Aorta (tissue), 5 donors: ENCODE measurements at regions not wholly inside any gene's neighbourhood (a gene's known extent, or its start where the extent isn't known, plus 50 kb on each side); places are given as distances from the start of the nearest gene placed in this dataset.

Experiments
- ATAC-seq: fragments of 200-7000 bp; cut with Tn5 transposase; one replicate; pipeline ENCODE4 v1.9.1; 2022; ENCODE audit warnings: moderate library complexity; ENCODE audit not compliant: low FRiP score
- DNase-seq, 2 donors: peaks; one replicate each; pipeline ENCODE4 v3.0.0-alpha.2; 2020
- H3K27ac ChIP-seq, 2 donors: one replicate each; pipeline ENCODE4 v1.5.1; 2013; ENCODE audit warnings: low read length in 2 of 2, mild to moderate bottlenecking in 2 of 2, moderate library complexity in 2 of 2, control low read depth in 1 of 2, inconsistent platforms in 1 of 2, low read depth in 1 of 2
- H3K27me3 ChIP-seq, 2 donors: one replicate each; pipeline ENCODE4 v1.6.1; 2013; ENCODE audit warnings: control low read depth in 1 of 2, low read length in 1 of 2, mild to moderate bottlenecking in 1 of 2, moderate library complexity in 1 of 2; ENCODE audit not compliant: insufficient read depth in 2 of 2, control insufficient read depth in 1 of 2
- H3K36me3 ChIP-seq, 2 donors: one replicate each; pipeline ENCODE4 v1.6.1; 2013; ENCODE audit warnings: control low read depth in 1 of 2, low read length in 1 of 2, mild to moderate bottlenecking in 1 of 2; ENCODE audit not compliant: insufficient read depth in 2 of 2, control insufficient read depth in 1 of 2
- H3K4me1 ChIP-seq, 2 donors: one replicate each; pipeline ENCODE4 v1.6.1; 2013; ENCODE audit warnings: low read length in 2 of 2, control low read depth in 1 of 2, mild to moderate bottlenecking in 1 of 2, moderate library complexity in 1 of 2; ENCODE audit not compliant: insufficient read depth in 2 of 2, control insufficient read depth in 1 of 2
- H3K4me3 ChIP-seq, 2 donors: one replicate each; pipeline ENCODE4 v1.5.1; 2013; ENCODE audit warnings: low read length in 2 of 2, control low read depth in 1 of 2, mild to moderate bottlenecking in 1 of 2
- H3K9me3 ChIP-seq: one replicate; pipeline ENCODE4 v1.6.1; 2013; ENCODE audit warnings: mild to moderate bottlenecking, low read length; ENCODE audit not compliant: control insufficient read depth
- WGBS, 2 donors: extraction: QIAGEN DNeasy Blood & Tissue Kit; methylation state at CpG; one replicate each; pipeline ENCODE4 v1.1.7; 2013; 5-methylcytosine and 5-hydroxymethylcytosine counted together
- intact Hi-C, 2 donors: fragments of 100-400 bp; cut with DNase I; formaldehyde crosslinking; loops; one replicate each; pipeline versions ENCODE4 v1.14.2 to v1.15.0; 2022
- donor health status: healthy with polysubstance abuse.
- donor health status: Bipolar disorder and iron deficiency.
- donor health status: DM: no; HTN: no; CAD: no.
- donor health status: DM: no; HTN: no; CAD: no.
- donor health status: DM: yes; HTN: yes; CAD: no.

DNA sequence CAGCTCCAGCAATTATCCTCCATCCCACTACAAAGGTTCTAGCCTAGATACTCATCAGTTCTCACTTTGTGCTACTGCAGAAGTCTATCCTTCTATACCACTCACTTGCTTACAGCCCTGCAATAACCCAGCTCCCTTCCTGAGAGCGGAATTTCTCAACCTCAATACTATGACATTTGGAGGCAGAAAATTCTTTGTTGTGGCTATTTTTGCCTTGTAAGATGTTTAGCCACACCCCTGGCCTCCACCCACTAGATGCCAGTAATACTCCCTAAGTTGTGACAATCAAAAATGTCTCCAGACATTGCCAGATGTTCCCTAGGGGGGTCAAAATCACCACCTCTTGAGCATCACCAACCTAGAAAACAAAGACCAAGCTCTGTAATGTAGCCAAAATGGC, 149.5 kb downstream of the QDPR start:
- H3K27me3 ChIP-seq, result no peaks in the 10 kb centered on the region
- no peak for DNase-seq
- 90 to 91% methylated on average over 1 of the region's 1 CpG for WGBS, 2 donors
- no peaks in the 10 kb centered on the region for H3K4me1 ChIP-seq
- ATAC-seq, result no peak
- intact Hi-C loops, result no loop called here
- H3K27ac ChIP-seq, result no peak overlapping the region
- H3K36me3 ChIP-seq, result no peaks in the 10 kb centered on the region
- H3K9me3 ChIP-seq, result peaks cover 2% of the 10 kb centered on the region
- H3K4me3 ChIP-seq, result no peak overlapping the region

DNA sequence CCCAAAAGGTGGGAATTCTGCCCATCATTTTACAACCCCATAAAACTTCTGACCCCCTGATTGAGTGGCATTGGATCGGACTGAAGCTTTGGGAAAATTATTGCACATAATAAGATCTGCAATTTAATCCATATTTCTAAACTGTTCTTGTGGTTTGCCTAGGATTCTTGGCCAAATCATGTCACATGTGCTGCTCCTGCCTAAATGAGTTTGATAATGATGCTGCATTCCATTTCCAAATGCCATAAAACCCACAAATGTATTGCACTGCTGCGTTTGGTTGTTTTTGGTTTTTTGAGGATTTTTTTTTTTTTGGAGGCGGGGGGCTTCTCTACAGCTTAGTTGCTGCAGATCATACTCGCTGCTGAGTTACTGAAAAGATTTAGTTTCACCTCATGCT, 153.6 kb downstream of the QDPR start:
- Histone ChIP-seq H3K36me3 (no peaks in the 10 kb centered on the region), H3K27ac (no peak overlapping the region), H3K27me3 (no peaks in the 10 kb centered on the region), H3K4me1 (no peaks in the 10 kb centered on the region), H3K9me3 (peaks cover 4% of the 10 kb centered on the region), H3K4me3 (no peak overlapping the region)
- ATAC-seq (no peak), DNase-seq (no peak)
- intact Hi-C loops, result no loop called here
- 84 to 93% methylated on average over 4 of the region's 4 CpGs for WGBS, 2 donors

DNA sequence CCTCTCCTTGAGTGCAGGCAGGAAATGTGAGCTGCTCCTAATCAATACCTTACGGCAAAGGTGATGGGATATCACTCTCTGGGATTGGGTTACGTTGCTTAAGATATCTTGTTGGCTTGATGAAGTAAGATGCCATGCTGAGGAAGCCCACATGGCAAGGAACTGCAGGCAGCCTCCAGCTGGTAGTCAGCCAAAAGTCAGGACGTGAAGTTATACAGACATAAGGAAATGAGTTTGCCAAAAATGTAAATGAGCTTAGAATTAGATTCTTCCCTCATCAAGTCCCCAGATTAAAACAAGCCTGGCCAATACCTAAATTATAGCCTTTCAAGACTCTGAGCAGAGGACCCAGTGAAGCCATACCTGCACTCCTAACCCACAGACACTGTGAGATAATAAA, 155.0 kb downstream of the QDPR start:
- no peaks in the 10 kb centered on the region for H3K36me3 ChIP-seq
- H3K27ac ChIP-seq, result no peak overlapping the region
- WGBS, 2 donors, result 27 to 31% methylated on average over 3 of the region's 3 CpGs
- H3K4me1 ChIP-seq, result no peaks in the 10 kb centered on the region
- no peaks in the 10 kb centered on the region for H3K27me3 ChIP-seq
- intact Hi-C loops, result no loop called here
- H3K9me3 ChIP-seq, result peaks cover 4% of the 10 kb centered on the region
- ATAC-seq (no peak), DNase-seq (no peak)
- no peak overlapping the region for H3K4me3 ChIP-seq

DNA sequence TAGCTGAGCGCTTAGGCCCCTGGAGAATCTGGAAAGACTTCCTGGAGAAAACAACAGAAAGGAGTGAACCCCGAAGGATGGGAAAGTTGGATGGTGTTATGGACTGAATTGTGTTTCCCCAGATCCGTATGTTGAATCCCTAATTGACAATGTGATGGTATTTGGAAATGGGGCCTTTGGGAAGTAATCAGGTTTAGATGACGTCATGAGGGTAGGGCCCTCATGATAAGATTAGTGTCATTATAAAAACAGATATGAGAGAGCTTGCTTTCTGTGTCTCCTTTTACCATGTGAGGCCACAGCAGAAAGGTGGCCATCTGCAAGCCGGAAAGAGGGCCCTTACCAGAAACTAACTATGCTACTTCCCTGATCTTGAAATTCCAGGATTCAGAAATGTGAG, 159.5 kb downstream of the QDPR start:
- Histone ChIP-seq H3K4me1 (no peaks in the 10 kb centered on the region), H3K36me3 (no peaks in the 10 kb centered on the region), H3K27me3 (peaks cover 0 to 1% of the 10 kb centered on the region in 2 donors), H3K9me3 (peaks cover 4% of the 10 kb centered on the region), H3K4me3 (no peak overlapping the region), H3K27ac (no peak overlapping the region)
- WGBS, 2 donors, result 83% methylated on average over 5 of the region's 5 CpGs
- intact Hi-C loops, result no loop called here
- ATAC-seq (no peak), DNase-seq (no peak)

DNA sequence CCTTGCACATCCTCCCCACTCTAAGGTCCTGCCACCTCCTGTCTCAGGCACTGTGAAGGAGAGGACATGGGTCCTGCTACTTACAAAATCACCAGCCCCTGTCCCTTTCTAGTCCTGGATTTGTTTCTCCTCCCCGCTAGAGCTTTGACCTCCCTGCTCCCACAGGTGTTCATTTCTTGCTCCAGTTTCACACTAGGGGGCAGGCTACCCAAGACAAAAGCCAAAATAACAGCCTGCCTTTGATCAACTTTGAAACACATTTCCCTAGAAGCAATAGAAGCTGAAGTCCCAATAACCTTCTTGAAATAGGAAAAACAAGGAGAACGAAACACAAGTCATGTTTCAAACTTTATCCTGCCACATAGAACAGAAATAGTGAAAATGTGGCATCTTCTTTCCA, 164.4 kb downstream of the QDPR start:
- H3K4me3 ChIP-seq, result no peak overlapping the region
- peaks cover 0 to 1% of the 10 kb centered on the region in 2 donors for H3K27me3 ChIP-seq
- ATAC-seq (peak; percentile 63), DNase-seq (no peak)
- no peak overlapping the region for H3K27ac ChIP-seq
- WGBS, 2 donors, result 53 to 62% methylated on average over 2 of the region's 2 CpGs
- peaks cover 2% of the 10 kb centered on the region for H3K9me3 ChIP-seq
- H3K4me1 ChIP-seq, result no peaks in the 10 kb centered on the region
- intact Hi-C loops, result loop anchor here (5.0 to 10.0 kb wide), 2 partner anchors 97 to 125 kb away; no protein-coding TSS in a partner anchor
- no peaks in the 10 kb centered on the region for H3K36me3 ChIP-seq

DNA sequence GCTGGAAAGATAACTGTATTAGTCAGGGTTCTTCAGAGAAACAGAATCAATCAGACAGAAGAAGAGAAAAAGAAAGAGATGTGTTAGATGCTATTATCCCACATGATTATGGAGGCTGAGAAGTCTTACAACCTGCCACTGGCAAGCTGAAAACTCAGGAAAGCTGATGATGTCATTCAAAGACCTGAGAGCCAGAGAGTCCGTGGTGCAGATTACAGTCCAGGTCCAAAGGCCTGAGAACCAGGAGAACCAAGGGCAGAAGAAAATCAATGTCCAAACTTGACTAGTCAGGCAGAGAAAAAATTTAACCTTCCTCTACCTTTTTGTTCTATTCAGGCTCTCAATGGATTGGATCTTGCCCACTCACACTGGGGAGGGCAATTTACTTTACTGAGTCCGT, 172.5 kb downstream of the QDPR start:
- H3K9me3 ChIP-seq, result no peaks in the 10 kb centered on the region
- H3K36me3 ChIP-seq, result no peaks in the 10 kb centered on the region
- intact Hi-C loops, result no loop called here
- H3K4me3 ChIP-seq, result no peak overlapping the region
- H3K27ac ChIP-seq, result no peak overlapping the region
- WGBS, 2 donors, result 78 to 80% methylated on average over 2 of the region's 2 CpGs
- no peaks in the 10 kb centered on the region for H3K27me3 ChIP-seq
- no peak for ATAC-seq
- no peak for DNase-seq
- no peaks in the 10 kb centered on the region for H3K4me1 ChIP-seq

DNA sequence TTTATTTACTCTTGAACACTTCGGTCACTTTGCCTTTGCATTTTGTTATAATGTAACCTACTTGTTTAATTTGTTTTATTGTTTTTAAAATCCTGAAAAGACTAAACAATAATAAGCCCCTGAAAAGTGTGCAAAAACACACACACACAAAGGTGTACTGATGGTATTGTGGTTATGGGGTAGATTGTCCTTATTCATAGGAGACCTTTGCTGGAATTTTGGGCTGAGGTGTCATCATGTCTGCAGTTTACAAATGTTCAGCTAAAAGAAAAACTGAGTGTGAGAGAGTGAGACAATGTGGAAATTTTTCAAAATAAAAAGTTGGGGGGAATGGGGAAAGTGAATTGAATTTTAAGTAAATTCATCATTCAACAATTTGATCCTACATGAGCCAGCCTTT, 174.9 kb downstream of the QDPR start:
- Histone ChIP-seq H3K9me3 (no peaks in the 10 kb centered on the region), H3K4me3 (no peak overlapping the region), H3K4me1 (no peaks in the 10 kb centered on the region), H3K27ac (no peak overlapping the region), H3K36me3 (no peaks in the 10 kb centered on the region), H3K27me3 (no peaks in the 10 kb centered on the region)
- ATAC-seq (no peak), DNase-seq (no peak)
- 88 to 91% methylated on average over 1 of the region's 1 CpG for WGBS, 2 donors
- intact Hi-C loops, result no loop called here

DNA sequence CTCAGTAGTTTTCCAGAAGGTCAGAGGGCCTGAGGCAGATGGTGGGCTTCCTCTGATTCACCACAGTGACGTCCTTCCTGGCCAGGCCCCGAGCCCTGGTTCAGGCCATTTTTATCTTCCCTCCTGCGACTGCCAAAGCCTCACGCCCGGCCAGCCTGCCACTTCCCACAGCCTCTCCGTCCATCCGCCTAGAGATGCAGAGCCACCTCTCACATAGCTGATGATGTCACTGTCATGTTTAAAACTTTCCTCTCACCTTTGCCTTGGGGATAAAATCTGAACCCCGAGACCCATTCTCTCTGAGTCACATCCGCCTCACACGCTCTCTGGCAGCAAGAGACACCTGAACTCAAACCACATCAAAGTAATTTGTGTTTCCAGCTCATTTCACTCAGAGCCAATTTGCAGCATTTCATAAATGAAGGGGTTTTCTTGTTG, 175.3 kb downstream of the QDPR start:
- no peaks in the 10 kb centered on the region for H3K27me3 ChIP-seq
- H3K9me3 ChIP-seq, result no peaks in the 10 kb centered on the region
- no peak overlapping the region for H3K27ac ChIP-seq
- no peak for ATAC-seq
- WGBS, 2 donors, result 68 to 71% methylated on average over 10 of the region's 10 CpGs
- no peak overlapping the region for H3K4me3 ChIP-seq
- no peak for DNase-seq
- no peaks in the 10 kb centered on the region for H3K36me3 ChIP-seq
- H3K4me1 ChIP-seq, result no peaks in the 10 kb centered on the region
- intact Hi-C loops, result no loop called here

DNA sequence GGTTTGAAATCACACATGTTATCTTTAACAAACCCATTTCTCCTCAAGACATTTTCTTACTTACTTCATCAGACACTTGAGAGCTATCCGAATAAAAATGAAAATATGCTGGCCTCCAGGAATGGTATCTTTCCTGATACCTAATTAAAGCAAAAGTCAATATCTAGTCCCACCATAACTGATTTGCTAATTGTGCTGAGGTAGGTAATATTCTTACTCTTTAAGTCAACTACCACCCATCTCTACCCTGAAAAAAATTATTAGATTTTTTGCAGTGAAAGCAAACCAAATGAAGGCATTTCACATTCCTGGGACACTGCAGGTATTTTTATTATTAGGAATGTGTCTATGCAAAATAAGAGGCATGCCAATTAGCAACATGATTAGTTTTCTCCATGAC, 175.8 kb downstream of the QDPR start:
- ATAC-seq (no peak), DNase-seq (no peak)
- Histone ChIP-seq H3K9me3 (no peaks in the 10 kb centered on the region), H3K27ac (no peak overlapping the region), H3K4me3 (no peak overlapping the region), H3K4me1 (no peaks in the 10 kb centered on the region), H3K27me3 (no peaks in the 10 kb centered on the region), H3K36me3 (no peaks in the 10 kb centered on the region)
- 84 to 91% methylated on average over 1 of the region's 1 CpG for WGBS, 2 donors
- intact Hi-C loops, result no loop called here
